Uterus (tissue), 3 donors: ENCODE measurements at regions not wholly inside any gene's neighbourhood (a gene's known extent, or its start where the extent isn't known, plus 50 kb on each side); places are given as distances from the start of the nearest gene placed in this dataset.

Experiments used
- DNase-seq, 2 donors: peaks; one replicate each; pipeline ENCODE4 v3.0.0-alpha.2; 2019 to 2020
- H3K27ac ChIP-seq, 2 donors: fragments of 200-600 bp; sonication (generic); 1 replicate in 1 of 2; 2 replicates in 1 of 2; pipeline ENCODE4 v1.5.1; 2016 to 2018
- H3K27me3 ChIP-seq, 2 donors: fragments of 200-600 bp; sonication (generic); one replicate each; pipeline ENCODE4 v1.5.1; 2018 to 2019; ENCODE audit warnings: control low read depth in 1 of 2
- H3K36me3 ChIP-seq, 2 donors: fragments of 200-600 bp; sonication (generic); one replicate each; pipeline ENCODE4 v1.5.1; 2019; ENCODE audit warnings: control low read depth in 1 of 2
- H3K4me1 ChIP-seq, 2 donors: fragments of 200-600 bp; sonication (generic); one replicate each; pipeline ENCODE4 v1.5.1; 2018 to 2019; ENCODE audit warnings: control low read depth in 1 of 2
- H3K4me3 ChIP-seq, 2 donors: fragments of 200-600 bp; sonication (generic); 1 replicate in 1 of 2; 2 replicates in 1 of 2; pipeline ENCODE4 v1.5.1; 2018 to 2019; ENCODE audit warnings: mild to moderate bottlenecking in 1 of 2
- H3K9me3 ChIP-seq, 2 donors: fragments of 200-600 bp; sonication (generic); one replicate each; pipeline ENCODE4 v1.5.1; 2019; ENCODE audit warnings: control low read depth in 1 of 2
- CTCF ChIP-seq, 4 experiments: fragments of 200-600 bp in 2 of 4; fragments of 450-650 bp in 2 of 4; sonication (generic) in 2 of 4; IDR thresholded peaks; one replicate each; pipeline ENCODE4 v1.5.1; 2016 to 2019; ENCODE audit warnings: antibody characterized with exemption in 4 of 4, mild to moderate bottlenecking in 2 of 4, moderate library complexity in 1 of 4
- POLR2A ChIP-seq, 2 donors: fragments of 450-650 bp; IDR thresholded peaks; one replicate each; pipeline ENCODE4 v1.6.1; 2016; ENCODE audit warnings: antibody characterized with exemption in 2 of 2, mild to moderate bottlenecking in 1 of 2, moderate library complexity in 1 of 2
- intact Hi-C: fragments of 100-400 bp; cut with DNase I; formaldehyde crosslinking; loops from one replicate; pipeline ENCODE4 v1.15.1; 2023; ENCODE audit warnings: low total_unique reads
- donor health status: DM: yes; HTN: yes; CAD: no.

- Histone ChIP-seq H3K27me3 (no peaks in the 10 kb centered on the region), H3K36me3 (no peaks in the 10 kb centered on the region), H3K27ac (no peak overlapping the region), H3K4me1 (no peaks in the 10 kb centered on the region), H3K4me3 (no peak overlapping the region), H3K9me3 (no peaks in the 10 kb centered on the region)
- no peak for TF ChIP-seq POLR2A (IDR thresholded peaks at IDR 0.05)
- TF ChIP-seq CTCF (IDR thresholded peaks at IDR 0.05), result no peak
- intact Hi-C loops, result no loop called here
- DNase-seq, result no peak
Measured at GRCh38 chr5:147156012-147156411, 78.8 kb upstream of the STK32A start.

DNA sequence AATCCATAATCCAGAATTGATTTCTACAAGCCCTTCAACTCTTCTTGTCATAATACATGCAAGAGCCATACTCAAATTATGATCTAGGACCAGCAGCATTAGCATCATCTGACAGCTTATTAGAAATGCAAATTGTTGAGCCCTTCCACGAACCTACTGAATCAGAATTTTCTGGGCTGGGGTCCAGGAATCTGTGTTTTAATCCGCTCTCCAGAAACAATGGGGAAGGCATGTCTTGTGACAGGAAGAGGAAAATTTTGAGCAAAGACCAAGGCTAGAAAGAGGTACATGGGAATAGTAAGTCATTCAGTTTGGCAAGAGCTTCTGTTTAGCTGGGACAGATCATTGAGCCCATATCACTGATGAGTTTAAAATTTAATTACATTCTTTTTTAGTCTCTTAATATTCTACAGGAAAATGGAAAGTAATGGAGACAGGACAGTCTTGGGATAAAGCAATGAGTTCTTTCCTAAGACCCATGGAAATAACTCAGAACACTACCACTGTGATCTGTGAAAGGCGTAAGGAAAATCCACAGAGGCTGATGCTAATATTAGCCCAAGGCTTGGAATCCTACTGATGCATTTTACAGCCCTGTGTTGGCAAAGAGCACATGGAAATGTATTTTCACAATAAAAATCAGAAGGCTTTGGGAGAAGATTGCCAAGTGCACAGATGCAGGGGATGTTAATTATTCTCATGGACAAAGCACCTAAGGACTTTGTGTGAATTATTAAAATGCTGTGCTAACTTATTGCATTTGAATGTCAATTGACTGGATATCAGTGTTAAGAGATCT is 73.7 kb upstream of the STK32A start:
- intact Hi-C loops, result no loop called here
- Histone ChIP-seq H3K27me3 (no peaks in the 10 kb centered on the region), H3K9me3 (no peaks in the 10 kb centered on the region), H3K36me3 (no peaks in the 10 kb centered on the region), H3K27ac (no peak overlapping the region), H3K4me3 (no peak overlapping the region), H3K4me1 (no peaks in the 10 kb centered on the region)
- TF ChIP-seq CTCF (IDR thresholded peaks at IDR 0.05) (no peak), POLR2A (IDR thresholded peaks at IDR 0.05) (no peak)
- no peak for DNase-seq

- H3K36me3 ChIP-seq, result no peaks in the 10 kb centered on the region
- intact Hi-C loops, result no loop called here
Measured at GRCh38 chr5:147162740-147163139, 72.1 kb upstream of the STK32A start.

GRCh38 chr5:147167529-147167928 is 67.3 kb upstream of the STK32A start:
- Histone ChIP-seq H3K27ac (no peak overlapping the region), H3K9me3 (no peaks in the 10 kb centered on the region), H3K4me1 (no peaks in the 10 kb centered on the region), H3K36me3 (no peaks in the 10 kb centered on the region), H3K4me3 (no peak overlapping the region), H3K27me3 (no peaks in the 10 kb centered on the region)
- intact Hi-C loops, result no loop called here
- TF ChIP-seq POLR2A (IDR thresholded peaks at IDR 0.05), result no peak
- TF ChIP-seq CTCF (IDR thresholded peaks at IDR 0.05), result no peak
- DNase-seq, result no peak

More at GRCh38 chr5:147162740-147163139, 72.1 kb upstream of the STK32A start:
- no peak for DNase-seq
- H3K4me1 ChIP-seq, result no peaks in the 10 kb centered on the region
- H3K27ac ChIP-seq, result no peak overlapping the region
- no peaks in the 10 kb centered on the region for H3K9me3 ChIP-seq
- H3K4me3 ChIP-seq, result no peak overlapping the region
- no peaks in the 10 kb centered on the region for H3K27me3 ChIP-seq
- TF ChIP-seq POLR2A (IDR thresholded peaks at IDR 0.05) (no peak), CTCF (IDR thresholded peaks at IDR 0.05) (no peak)

- H3K27ac ChIP-seq, result no peak overlapping the region
- no peaks in the 10 kb centered on the region for H3K9me3 ChIP-seq
- TF ChIP-seq CTCF (IDR thresholded peaks at IDR 0.05) (no peak), POLR2A (IDR thresholded peaks at IDR 0.05) (no peak)
- no peaks in the 10 kb centered on the region for H3K27me3 ChIP-seq
- DNase-seq, result no peak
- intact Hi-C loops, result no loop called here
- no peaks in the 10 kb centered on the region for H3K4me1 ChIP-seq
- no peaks in the 10 kb centered on the region for H3K36me3 ChIP-seq
- H3K4me3 ChIP-seq, result no peak overlapping the region
Measured at GRCh38 chr5:147168578-147169327, 66.1 kb upstream of the STK32A start.
